K562 (cell line): ENCODE measurements at regions not wholly inside any gene's neighbourhood (a gene's known extent, or its start where the extent isn't known, plus 50 kb on each side); places are given as distances from the start of the nearest gene placed in this dataset.

Experiments used
- BRD9 ChIP-seq: fragments of 450-650 bp; IDR thresholded peaks from 2 replicates; pipeline ENCODE4 v1.6.1; 2018; ENCODE audit warnings: low read depth; ENCODE audit not compliant: partially characterized antibody
- EP300 ChIP-seq: IDR thresholded peaks from 2 replicates; pipeline ENCODE4 v1.6.1; 2012; ENCODE audit warnings: low read length, improper control_type of control experiment
- KAT7 ChIP-seq: sonication (generic); formaldehyde crosslinking; IDR thresholded peaks from 2 replicates; pipeline ENCODE4 v1.8.0; 2022; ENCODE audit warnings: missing genetic modification reagents, mild to moderate bottlenecking, borderline replicate concordance
- KLF6 ChIP-seq: fragments of 250-450 bp; sonication (Bioruptor Pico); IDR thresholded peaks from 2 replicates; pipeline ENCODE4 v1.4.0; 2020; ENCODE audit warnings: mild to moderate bottlenecking, moderate library complexity, borderline replicate concordance
- NCOR1 ChIP-seq: fragments of 450-650 bp; IDR thresholded peaks from 2 replicates; pipeline ENCODE4 v1.6.1; 2016; ENCODE audit warnings: mild to moderate bottlenecking, moderate library complexity
- NFATC3 ChIP-seq: fragments of 450-650 bp; IDR thresholded peaks from 2 replicates; pipeline ENCODE4 v1.6.1; 2017; ENCODE audit warnings: mild to moderate bottlenecking
- POLR2A ChIP-seq: fragments of 450-650 bp; conservative IDR thresholded peaks from 2 replicates; pipeline ENCODE4 v1.6.1; 2016
- RAD51 ChIP-seq: fragments of 450-650 bp; IDR thresholded peaks from 2 replicates; pipeline ENCODE4 v1.7.1; 2016; ENCODE audit warnings: low read depth, mild to moderate bottlenecking, borderline replicate concordance
- ZNF695 ChIP-seq: fragments of 450-650 bp; formaldehyde crosslinking; IDR thresholded peaks from 2 replicates; pipeline ENCODE4 v1.4.0; 2020; ENCODE audit warnings: mild to moderate bottlenecking, moderate library complexity
- TF ChIP-seq, protein P1 (sequence below), 3 experiments: IDR thresholded peaks in 2 of 3; conservative IDR thresholded peaks in 1 of 3; 2 replicates each; pipeline ENCODE4 v1.5.1; 2011 to 2012; ENCODE audit warnings: low read length in 3 of 3, mild to moderate bottlenecking in 3 of 3, control low read depth in 2 of 3, improper control_type of control experiment in 1 of 3, inconsistent platforms in 1 of 3, low read depth in 1 of 3, mixed read lengths in 1 of 3, moderate library complexity in 1 of 3; ENCODE audit not compliant: insufficient read depth in 2 of 3
- TF ChIP-seq, protein P2 (sequence below): sonication (generic); formaldehyde crosslinking; IDR thresholded peaks from 2 replicates; pipeline ENCODE4 v1.5.0; 2020; ENCODE audit warnings: missing genetic modification reagents
- TF ChIP-seq, protein P3 (sequence below), 2 experiments: IDR thresholded peaks; 2 replicates each; pipeline ENCODE4 v1.6.1; 2011; ENCODE audit warnings: borderline replicate concordance in 1 of 2, control low read depth in 1 of 2, low read depth in 1 of 2, low read length in 1 of 2, mild to moderate bottlenecking in 1 of 2, mixed read lengths in 1 of 2, moderate library complexity in 1 of 2; ENCODE audit not compliant: insufficient read depth in 1 of 2, insufficient read length in 1 of 2, poor library complexity in 1 of 2, severe bottlenecking in 1 of 2; ENCODE audit errors: extremely low read depth in 1 of 2
- TF ChIP-seq, protein P4 (sequence below), 2 experiments: fragments of 200-800 bp in 1 of 2; sonication (Bioruptor generic) in 1 of 2; sonication (generic) in 1 of 2; formaldehyde crosslinking in 1 of 2; IDR thresholded peaks in 1 of 2; conservative IDR thresholded peaks in 1 of 2; 2 replicates each; pipeline versions ENCODE4 v1.5.0 to v1.6.1; 2016 to 2020; ENCODE audit warnings: missing compliant biosample characterization in 1 of 2, missing genetic modification characterization in 1 of 2, missing genetic modification reagents in 1 of 2

DNA sequence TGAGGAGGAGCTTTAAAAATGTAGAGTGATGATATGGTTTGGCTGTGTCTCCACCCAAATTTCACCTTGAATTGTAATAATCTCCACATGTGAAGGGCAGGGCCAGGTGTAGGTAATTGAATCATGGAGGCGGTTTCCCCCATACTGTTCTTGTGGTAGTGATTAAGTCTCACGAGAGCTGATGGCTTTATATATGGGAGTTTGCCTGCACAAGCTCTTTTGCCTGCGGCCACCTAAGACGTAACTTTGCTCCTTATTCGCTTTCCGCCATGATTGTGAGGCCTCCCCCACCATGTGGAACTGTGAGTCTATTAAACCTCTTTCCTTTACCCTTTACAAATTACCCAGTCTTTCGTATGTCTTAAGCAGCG, 332.0 kb downstream of the RAPGEF2 start:
- TF ChIP-seq, protein P1, sequence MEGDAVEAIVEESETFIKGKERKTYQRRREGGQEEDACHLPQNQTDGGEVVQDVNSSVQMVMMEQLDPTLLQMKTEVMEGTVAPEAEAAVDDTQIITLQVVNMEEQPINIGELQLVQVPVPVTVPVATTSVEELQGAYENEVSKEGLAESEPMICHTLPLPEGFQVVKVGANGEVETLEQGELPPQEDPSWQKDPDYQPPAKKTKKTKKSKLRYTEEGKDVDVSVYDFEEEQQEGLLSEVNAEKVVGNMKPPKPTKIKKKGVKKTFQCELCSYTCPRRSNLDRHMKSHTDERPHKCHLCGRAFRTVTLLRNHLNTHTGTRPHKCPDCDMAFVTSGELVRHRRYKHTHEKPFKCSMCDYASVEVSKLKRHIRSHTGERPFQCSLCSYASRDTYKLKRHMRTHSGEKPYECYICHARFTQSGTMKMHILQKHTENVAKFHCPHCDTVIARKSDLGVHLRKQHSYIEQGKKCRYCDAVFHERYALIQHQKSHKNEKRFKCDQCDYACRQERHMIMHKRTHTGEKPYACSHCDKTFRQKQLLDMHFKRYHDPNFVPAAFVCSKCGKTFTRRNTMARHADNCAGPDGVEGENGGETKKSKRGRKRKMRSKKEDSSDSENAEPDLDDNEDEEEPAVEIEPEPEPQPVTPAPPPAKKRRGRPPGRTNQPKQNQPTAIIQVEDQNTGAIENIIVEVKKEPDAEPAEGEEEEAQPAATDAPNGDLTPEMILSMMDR (IDR thresholded peaks at IDR 0.05 in 2 of 3, conservative IDR thresholded peaks at IDR 0.05 in 1 of 3; ENCODE audit: insufficient read depth in 2 of 3, low read depth in 1 of 3, low read length in 3 of 3): no peak
- TF ChIP-seq, protein P2, sequence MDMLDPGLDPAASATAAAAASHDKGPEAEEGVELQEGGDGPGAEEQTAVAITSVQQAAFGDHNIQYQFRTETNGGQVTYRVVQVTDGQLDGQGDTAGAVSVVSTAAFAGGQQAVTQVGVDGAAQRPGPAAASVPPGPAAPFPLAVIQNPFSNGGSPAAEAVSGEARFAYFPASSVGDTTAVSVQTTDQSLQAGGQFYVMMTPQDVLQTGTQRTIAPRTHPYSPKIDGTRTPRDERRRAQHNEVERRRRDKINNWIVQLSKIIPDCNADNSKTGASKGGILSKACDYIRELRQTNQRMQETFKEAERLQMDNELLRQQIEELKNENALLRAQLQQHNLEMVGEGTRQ: no peak
- TF ChIP-seq, protein P3, sequence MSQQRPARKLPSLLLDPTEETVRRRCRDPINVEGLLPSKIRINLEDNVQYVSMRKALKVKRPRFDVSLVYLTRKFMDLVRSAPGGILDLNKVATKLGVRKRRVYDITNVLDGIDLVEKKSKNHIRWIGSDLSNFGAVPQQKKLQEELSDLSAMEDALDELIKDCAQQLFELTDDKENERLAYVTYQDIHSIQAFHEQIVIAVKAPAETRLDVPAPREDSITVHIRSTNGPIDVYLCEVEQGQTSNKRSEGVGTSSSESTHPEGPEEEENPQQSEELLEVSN (IDR thresholded peaks at IDR 0.05; ENCODE audit: borderline replicate concordance in 1 of 2, extremely low read depth in 1 of 2, insufficient read depth in 1 of 2, insufficient read length in 1 of 2, low read depth in 1 of 2, low read length in 1 of 2, poor library complexity in 1 of 2, severe bottlenecking in 1 of 2): no peak
- TF ChIP-seq EP300: no peak
- no peak for TF ChIP-seq POLR2A
- TF ChIP-seq BRD9: no peak
- no peak for TF ChIP-seq NFATC3
- no peak for TF ChIP-seq KAT7 (CRISPR knock-in tag)
- no peak for TF ChIP-seq NCOR1
- TF ChIP-seq, protein P4, sequence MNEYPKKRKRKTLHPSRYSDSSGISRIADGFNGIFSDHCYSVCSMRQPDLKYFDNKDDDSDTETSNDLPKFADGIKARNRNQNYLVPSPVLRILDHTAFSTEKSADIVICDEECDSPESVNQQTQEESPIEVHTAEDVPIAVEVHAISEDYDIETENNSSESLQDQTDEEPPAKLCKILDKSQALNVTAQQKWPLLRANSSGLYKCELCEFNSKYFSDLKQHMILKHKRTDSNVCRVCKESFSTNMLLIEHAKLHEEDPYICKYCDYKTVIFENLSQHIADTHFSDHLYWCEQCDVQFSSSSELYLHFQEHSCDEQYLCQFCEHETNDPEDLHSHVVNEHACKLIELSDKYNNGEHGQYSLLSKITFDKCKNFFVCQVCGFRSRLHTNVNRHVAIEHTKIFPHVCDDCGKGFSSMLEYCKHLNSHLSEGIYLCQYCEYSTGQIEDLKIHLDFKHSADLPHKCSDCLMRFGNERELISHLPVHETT (CRISPR knock-in tag; conservative IDR thresholded peaks at IDR 0.05 in 1 of 2, IDR thresholded peaks at IDR 0.05 in 1 of 2): no peak
- TF ChIP-seq KLF6: no peak
- TF ChIP-seq RAD51: no peak
- no peak for TF ChIP-seq ZNF695
